DMS114 treated with DMSO at 0.1 percent for 48 hours (cell line): ENCODE measurements at regions not wholly inside any gene's neighbourhood (a gene's known extent, or its start where the extent isn't known, plus 50 kb on each side); places are given as distances from the start of the nearest gene placed in this dataset.

Source experiments
- DNase-seq: peaks from one replicate; lab custom pipeline; 2025; ENCODE audit not compliant: unreplicated experiment; lab: John Stamatoyannopoulos, UW

DNA sequence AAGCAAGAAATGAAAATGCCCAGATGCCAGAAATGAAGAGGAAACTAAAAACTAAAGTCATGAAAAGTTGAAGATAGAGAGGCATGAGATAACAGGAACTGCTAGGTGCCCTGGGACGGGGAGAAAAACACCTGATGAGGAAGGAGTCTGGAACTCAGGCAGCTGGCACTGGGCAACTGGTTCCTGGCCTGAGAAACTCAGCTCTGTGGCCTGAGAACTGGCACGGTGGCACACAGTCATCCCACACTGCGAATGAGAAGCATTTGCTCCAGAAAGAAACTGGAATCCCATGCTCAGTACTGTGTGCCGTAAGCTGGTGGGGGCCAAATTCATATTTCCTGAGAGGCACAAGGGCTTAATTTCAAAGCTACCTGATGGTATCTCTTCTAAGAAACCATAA is 53.6 kb upstream of the RORA start:
- no peak for DNase-seq

DNA sequence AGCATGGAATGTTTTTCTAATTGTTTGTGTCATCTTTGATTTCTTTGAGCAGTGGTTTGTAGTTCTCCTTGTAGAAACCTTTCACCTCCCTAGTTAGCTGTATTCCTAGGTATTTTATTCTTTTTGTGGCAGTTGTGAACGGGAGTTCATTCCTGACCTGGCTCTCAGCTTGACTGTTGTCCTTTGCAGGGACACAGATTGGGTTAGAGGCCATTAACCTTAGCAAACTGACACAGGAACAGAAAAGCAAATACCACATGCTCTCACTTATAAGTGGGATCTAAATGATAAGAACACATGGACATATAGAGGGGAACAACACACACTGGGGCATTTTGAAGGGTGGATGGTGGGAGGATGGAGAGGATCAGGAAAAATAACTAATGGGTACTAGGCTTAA is 52.2 kb upstream of the RORA start:
- no peak for DNase-seq
